ENCODE measurements at regions not wholly inside any gene's neighbourhood (a gene's known extent, or its start where the extent isn't known, plus 50 kb on each side); places are given as distances from the start of the nearest gene placed in this dataset.

- H3K9me3 ChIP-seq (replicated peaks), result no peaks in the 10 kb centered on the region
- no peak overlapping the region for H3K4me3 ChIP-seq
- no peaks in the 10 kb centered on the region for H3K27me3 ChIP-seq
- no peaks in the 10 kb centered on the region for H3K36me3 ChIP-seq
- H3K4me1 ChIP-seq, result no peaks in the 10 kb centered on the region
- H3K27ac ChIP-seq, result no peak overlapping the region
- DNase-seq, result no peak
These were observed 113.1 kb downstream of the ZNF326 start for GRCh38 chr1:90107990-90108389.

GRCh38 chr1:90106311-90106710 is 111.4 kb downstream of the ZNF326 start:
- Histone ChIP-seq H3K9me3 (replicated peaks) (no peaks in the 10 kb centered on the region), H3K27ac (no peak overlapping the region), H3K4me1 (no peaks in the 10 kb centered on the region), H3K4me3 (no peak overlapping the region), H3K36me3 (no peaks in the 10 kb centered on the region), H3K27me3 (no peaks in the 10 kb centered on the region)
- no peak for DNase-seq

GRCh38 chr1:90104941-90105538 is 110.1 kb downstream of the ZNF326 start:
- no peaks in the 10 kb centered on the region for H3K4me1 ChIP-seq
- no peaks in the 10 kb centered on the region for H3K36me3 ChIP-seq
- no peak overlapping the region for H3K4me3 ChIP-seq
- H3K9me3 ChIP-seq (replicated peaks), result no peaks in the 10 kb centered on the region
- DNase-seq, result no peak
- no peaks in the 10 kb centered on the region for H3K27me3 ChIP-seq
- H3K27ac ChIP-seq, result no peak overlapping the region

GRCh38 chr1:90100566-90100965 is 105.7 kb downstream of the ZNF326 start:
- no peak for DNase-seq
- H3K36me3 ChIP-seq, result no peaks in the 10 kb centered on the region

GRCh38 chr1:90092441-90092840 is 97.5 kb downstream of the ZNF326 start:
- no peaks in the 10 kb centered on the region for H3K36me3 ChIP-seq
- no peaks in the 10 kb centered on the region for H3K27me3 ChIP-seq
- DNase-seq, result no peak
- H3K27ac ChIP-seq, result no peak overlapping the region
- no peak overlapping the region for H3K4me3 ChIP-seq
- H3K4me1 ChIP-seq, result no peaks in the 10 kb centered on the region
- H3K9me3 ChIP-seq (replicated peaks), result peaks cover 3% of the 10 kb centered on the region; the same call in 1 of the 2 replicates

More at GRCh38 chr1:90100566-90100965, 105.7 kb downstream of the ZNF326 start:
- Histone ChIP-seq H3K27ac (no peak overlapping the region), H3K9me3 (replicated peaks) (peaks cover 3% of the 10 kb centered on the region; the same call in 1 of the 2 replicates), H3K4me1 (no peaks in the 10 kb centered on the region), H3K27me3 (no peaks in the 10 kb centered on the region), H3K4me3 (no peak overlapping the region)

Measured in SJCRH30 (cell line).